ENCODE measurements at regions not wholly inside any gene's neighbourhood (a gene's known extent, or its start where the extent isn't known, plus 50 kb on each side); places are given as distances from the start of the nearest gene placed in this dataset.
A peak's percentile ranks its signal among the peaks of the same experiment; 100 is the strongest.

DNA sequence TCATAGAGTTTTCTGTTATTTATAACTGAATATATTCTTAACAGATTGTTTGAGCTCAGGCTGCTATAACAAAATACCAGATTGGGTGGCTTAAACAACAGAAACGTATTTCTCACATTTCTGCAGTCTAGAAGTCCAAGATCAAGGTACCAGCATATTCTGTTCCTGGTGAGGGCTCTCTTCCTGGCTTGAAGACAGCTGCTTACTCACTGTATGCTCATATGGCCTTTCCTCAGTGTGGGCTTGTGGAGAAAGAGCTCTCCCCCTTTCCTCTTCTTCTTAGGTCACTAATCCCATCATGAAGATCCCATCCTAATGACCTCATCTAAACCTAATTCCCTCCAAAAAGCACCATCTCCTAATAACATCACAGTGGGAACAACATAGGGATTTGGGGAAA lies 117.8 kb downstream of the RASGEF1B start:
- Histone ChIP-seq H3K4me3 (no peak overlapping the region), H3K36me3 (no peaks in the 10 kb centered on the region), H3K9me3 (peaks cover 0 to 1% (median 0%) of the 10 kb centered on the region in 11 donors), H3K4me1 (no peaks in the 10 kb centered on the region), H3K27me3 (peaks cover 0 to 8% (median 0%) of the 10 kb centered on the region in 7 donors), H3K27ac (no peak overlapping the region)
- 59 to 78% methylated on average over 1 of the region's 1 CpG for WGBS, 2 donors
- TF ChIP-seq, protein P1, sequence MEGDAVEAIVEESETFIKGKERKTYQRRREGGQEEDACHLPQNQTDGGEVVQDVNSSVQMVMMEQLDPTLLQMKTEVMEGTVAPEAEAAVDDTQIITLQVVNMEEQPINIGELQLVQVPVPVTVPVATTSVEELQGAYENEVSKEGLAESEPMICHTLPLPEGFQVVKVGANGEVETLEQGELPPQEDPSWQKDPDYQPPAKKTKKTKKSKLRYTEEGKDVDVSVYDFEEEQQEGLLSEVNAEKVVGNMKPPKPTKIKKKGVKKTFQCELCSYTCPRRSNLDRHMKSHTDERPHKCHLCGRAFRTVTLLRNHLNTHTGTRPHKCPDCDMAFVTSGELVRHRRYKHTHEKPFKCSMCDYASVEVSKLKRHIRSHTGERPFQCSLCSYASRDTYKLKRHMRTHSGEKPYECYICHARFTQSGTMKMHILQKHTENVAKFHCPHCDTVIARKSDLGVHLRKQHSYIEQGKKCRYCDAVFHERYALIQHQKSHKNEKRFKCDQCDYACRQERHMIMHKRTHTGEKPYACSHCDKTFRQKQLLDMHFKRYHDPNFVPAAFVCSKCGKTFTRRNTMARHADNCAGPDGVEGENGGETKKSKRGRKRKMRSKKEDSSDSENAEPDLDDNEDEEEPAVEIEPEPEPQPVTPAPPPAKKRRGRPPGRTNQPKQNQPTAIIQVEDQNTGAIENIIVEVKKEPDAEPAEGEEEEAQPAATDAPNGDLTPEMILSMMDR (IDR thresholded peaks at IDR 0.05): no peak
- DNase-seq (no peak), ATAC-seq (no peak)
- intact Hi-C loops (cut with DNase I): loop anchor here in 6 of 10 donors (2.0 to 5.0 kb wide), 4 partner anchors 282 to 287 kb away; no protein-coding TSS in a partner anchor

- Histone ChIP-seq H3K9me3 (no peaks in the 10 kb centered on the region), H3K4me1 (no peaks in the 10 kb centered on the region), H3K36me3 (no peaks in the 10 kb centered on the region), H3K4me3 (no peak overlapping the region), H3K27me3 (peaks cover 0 to 8% (median 0%) of the 10 kb centered on the region in 7 donors), H3K27ac (no peak overlapping the region)
- DNase-seq: no peak
- intact Hi-C loops (cut with DNase I): loop anchor here in 6 of 10 donors (2.0 to 5.0 kb wide), 4 partner anchors 280 to 285 kb away; no protein-coding TSS in a partner anchor
- no peak for ATAC-seq
- WGBS, 2 donors: 75 to 81% methylated on average over 2 of the region's 2 CpGs
- TF ChIP-seq, protein P1 (IDR thresholded peaks at IDR 0.05): no peak
These were observed 119.3 kb downstream of the RASGEF1B start for GRCh38 chr4:81352446-81352835.

DNA sequence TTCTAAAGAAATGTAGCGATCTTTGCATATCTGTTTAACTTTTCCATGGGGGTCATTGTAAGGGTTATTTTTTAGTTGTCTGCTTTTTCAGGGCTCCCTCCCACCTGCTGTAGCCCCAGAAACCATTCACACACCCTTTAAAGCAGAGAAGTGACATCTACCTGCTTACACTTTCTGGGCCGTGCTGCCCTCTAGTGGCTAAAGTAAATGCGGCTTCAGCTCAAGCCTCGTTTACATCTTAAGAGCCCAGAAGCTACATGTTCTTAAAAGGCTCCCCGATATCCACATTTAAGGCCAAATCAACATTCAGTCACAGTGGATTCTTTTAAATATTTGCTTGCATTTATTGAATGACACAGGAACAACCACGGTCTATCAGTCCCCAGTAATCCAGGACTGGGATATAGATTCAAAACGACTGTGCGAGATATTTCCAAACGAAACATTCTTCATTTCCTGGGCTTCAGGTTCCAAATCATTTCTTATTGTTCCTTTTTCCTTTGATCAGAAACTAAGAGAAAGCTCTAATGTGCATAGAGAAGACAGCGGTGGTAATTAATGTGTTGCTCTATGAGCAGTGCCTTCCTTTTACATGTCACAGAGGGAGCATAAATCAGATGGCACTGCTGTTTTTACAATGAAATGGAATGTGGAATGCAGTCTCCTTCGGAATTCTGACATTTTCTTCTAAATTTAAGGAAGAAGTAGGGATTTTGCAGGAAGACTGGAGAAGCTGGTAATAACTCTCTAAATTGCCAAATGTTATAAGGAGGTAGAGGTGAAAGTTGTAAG lies 119.9 kb downstream of the RASGEF1B start:
- H3K27me3 ChIP-seq: peaks cover 0 to 8% (median 0%) of the 10 kb centered on the region in 7 donors
- no peaks in the 10 kb centered on the region for H3K36me3 ChIP-seq
- no peaks in the 10 kb centered on the region for H3K9me3 ChIP-seq
- no peak overlapping the region for H3K27ac ChIP-seq
- ATAC-seq: peak in 3 of 8 donors; percentile 34 to 67 (median 48)
- no peaks in the 10 kb centered on the region for H3K4me1 ChIP-seq
- H3K4me3 ChIP-seq: no peak overlapping the region
- 30 to 35% methylated on average over 11 of the region's 11 CpGs for WGBS, 2 donors
- intact Hi-C loops (cut with DNase I): loop anchor here (1.0 to 5.0 kb wide), 5 partner anchors 280 to 285 kb away; no protein-coding TSS in a partner anchor
- TF ChIP-seq, protein P1 (IDR thresholded peaks at IDR 0.05): peak; percentile 56 to 90 (median 87)
- DNase-seq: peak; percentile 46 to 64

GRCh38 chr4:81350040-81350439 lies 121.7 kb downstream of the RASGEF1B start:
- no peak for DNase-seq
- WGBS, 2 donors: 62 to 92% methylated on average over 3 of the region's 3 CpGs
- intact Hi-C loops (cut with DNase I): loop anchor here in 5 of 10 donors (2.0 to 5.0 kb wide), 3 partner anchors 278 to 283 kb away; no protein-coding TSS in a partner anchor

More at GRCh38 chr4:81350040-81350439, 121.7 kb downstream of the RASGEF1B start:
- TF ChIP-seq, protein P1 (IDR thresholded peaks at IDR 0.05): no peak
- Histone ChIP-seq H3K9me3 (no peaks in the 10 kb centered on the region), H3K4me3 (no peak overlapping the region), H3K36me3 (no peaks in the 10 kb centered on the region), H3K4me1 (no peaks in the 10 kb centered on the region), H3K27me3 (peaks cover 0 to 8% (median 0%) of the 10 kb centered on the region in 7 donors), H3K27ac (no peak overlapping the region)
- ATAC-seq: no peak
